HS-27A (cell line): ENCODE measurements at regions not wholly inside any gene's neighbourhood (a gene's known extent, or its start where the extent isn't known, plus 50 kb on each side); places are given as distances from the start of the nearest gene placed in this dataset.
"Not testable (repeated sequence)": the region's sequence is repeated elsewhere in the genome, so short reads cannot be mapped to it uniquely, and the experiment has no call there.

Experiments
- DNase-seq: peaks from one replicate; pipeline ENCODE4 v3.0.0-alpha.2; 2012; ENCODE audit warnings: low read depth, missing footprints

DNA sequence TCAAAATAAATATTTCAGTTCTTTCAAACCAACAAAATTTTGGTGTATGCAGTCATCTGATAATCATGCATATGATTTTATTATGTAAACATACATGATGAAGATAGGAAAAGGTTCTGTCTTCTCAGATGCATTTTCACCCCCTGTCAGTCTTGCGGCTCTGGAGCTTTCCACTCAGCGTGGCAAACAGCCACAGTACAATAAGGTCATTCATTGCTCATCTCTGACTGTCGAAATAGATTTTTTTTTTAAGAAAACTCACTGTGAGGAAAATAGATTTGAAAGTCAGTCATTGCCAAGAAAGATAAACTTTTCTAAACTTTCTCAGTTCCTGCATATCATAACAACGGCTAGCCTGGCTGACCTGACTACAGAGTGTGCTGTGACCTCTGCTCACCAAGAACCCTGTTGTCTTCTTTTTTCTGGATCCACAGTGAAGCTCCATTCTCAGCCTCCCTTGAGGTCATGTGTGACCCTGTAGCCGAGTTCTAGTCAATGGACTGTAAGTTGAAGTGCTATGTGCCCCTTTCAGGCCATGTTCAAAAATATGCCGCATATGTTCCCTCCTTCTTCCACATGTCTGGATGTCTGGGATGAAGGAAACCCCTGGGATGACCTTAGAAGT is 519.6 kb downstream of the KLF5 start:
- no peak for DNase-seq

DNA sequence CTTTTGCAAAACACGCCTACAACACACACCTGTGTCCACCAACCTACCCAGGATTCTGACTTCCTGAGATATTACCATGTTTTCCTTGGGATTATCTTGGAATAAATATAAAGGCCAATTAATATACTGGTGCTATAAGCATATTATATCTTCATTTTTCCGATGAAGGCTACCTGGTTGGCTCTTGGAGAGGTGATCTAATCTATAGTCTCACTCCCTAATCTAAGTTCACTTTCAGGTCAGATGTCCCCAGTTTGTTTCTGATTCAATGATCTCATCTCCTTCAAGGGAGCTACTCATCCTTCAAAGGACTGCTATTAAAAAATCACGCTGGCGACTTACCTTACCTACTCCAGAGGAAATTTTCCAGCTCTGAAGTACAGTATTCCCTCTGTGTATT is 517.5 kb downstream of the KLF5 start:
- DNase-seq: no peak

DNA sequence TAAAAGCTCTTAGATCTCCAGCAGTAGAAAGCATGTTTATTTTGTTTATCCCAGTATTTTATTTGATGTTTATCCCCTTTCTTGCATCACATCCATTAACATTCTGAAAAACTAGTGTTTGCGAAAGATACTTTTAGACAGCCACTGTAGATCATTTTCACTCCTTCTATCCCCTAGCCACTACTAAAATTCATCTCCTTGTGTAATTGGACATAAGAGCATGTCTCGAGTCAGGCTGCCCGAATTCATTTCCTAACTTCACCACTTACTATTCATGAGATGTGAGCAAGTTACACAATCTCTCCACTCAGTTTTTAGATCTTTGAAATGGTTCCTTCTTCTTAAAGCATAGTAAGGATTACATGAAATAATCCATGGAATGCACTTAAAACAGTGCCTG is 514.0 kb downstream of the KLF5 start:
- no peak for DNase-seq

- no peak for DNase-seq
Observed at GRCh38 chr13:73571376-73571775, 512.6 kb downstream of the KLF5 start.

GRCh38 chr13:73556902-73557301 is 498.1 kb downstream of the KLF5 start:
- no peak for DNase-seq

DNA sequence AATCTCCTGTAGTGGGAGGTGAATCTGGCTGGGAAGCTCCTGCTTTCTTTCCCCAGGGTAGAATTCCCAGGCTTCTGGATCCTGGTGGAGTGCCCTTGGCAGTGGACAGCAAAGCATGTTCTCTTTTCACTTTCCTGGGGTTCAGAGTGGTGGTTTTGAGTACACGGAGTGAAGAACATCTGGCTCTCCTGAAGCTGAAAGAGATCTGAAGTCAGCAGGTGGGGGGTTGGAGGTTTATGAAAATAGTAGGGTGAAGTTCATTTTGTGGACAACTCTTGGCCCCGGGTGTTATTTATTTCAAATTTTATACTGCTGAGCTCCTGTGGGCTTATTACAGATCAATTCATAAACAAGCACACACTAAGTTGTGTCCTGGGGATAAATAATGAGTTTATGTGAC is 497.3 kb downstream of the KLF5 start:
- DNase-seq: no peak

DNA sequence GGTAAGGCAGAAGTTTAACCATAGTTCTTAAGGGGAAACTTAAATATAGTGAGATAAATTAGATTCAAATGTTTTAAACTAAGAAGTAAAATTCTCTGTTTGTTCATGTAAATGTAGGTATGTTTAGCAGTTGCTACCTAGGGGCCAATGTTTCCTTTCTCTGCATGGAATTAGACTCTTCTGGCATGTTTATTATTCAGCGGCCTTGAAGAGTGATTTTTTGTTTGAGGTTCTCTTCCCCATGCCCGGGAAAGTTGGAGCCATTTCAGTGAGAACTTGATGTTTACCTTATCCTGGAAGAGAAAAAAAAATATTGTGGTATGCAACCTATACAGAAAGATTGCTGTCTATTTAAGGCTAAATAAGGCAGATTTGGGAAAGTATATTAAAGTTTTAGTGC is 492.9 kb downstream of the KLF5 start:
- no peak for DNase-seq

DNA sequence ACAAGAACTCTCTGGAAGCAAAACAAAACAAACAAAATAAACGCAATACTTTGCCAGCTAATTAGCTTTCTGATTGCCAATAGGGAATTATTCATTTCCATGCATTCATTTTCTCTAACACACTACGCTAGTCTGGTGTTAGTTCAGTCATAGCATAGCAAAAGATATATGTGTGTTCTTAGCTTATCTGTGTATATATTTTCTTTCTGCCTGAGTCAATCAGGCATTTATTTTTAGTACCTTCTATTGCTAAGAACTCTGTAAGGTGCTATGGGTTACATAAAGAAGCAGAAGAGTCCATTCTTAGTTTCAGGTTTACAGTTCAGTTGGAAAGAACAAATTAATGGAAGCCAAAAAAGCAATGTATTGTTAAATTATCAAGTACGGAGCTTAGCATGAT is 490.9 kb downstream of the KLF5 start:
- no peak for DNase-seq

DNA sequence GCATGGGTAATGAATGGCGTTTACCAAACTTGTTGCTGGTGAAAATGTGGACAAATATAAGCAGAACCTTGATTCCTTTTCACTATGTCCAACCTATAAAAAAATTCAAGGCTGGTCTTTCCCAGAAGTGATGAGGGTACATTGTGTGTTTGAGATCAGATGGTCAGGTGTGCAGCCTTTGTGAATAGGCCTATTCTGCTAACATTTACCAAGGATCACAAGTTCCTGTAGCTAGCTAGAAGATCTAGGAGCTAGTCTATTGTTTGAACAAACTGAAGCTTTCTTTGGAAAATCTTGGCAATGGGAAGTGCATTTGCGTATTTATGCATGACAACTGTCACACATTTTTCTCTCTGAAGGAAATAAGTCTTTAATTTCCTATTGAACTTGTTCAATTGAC is 489.6 kb downstream of the KLF5 start:
- no peak for DNase-seq

- no peak for DNase-seq
Observed at GRCh38 chr13:73547239-73547638, 488.4 kb downstream of the KLF5 start.

- no peak for DNase-seq
Observed at GRCh38 chr13:73544175-73544574, 485.4 kb downstream of the KLF5 start.

DNA sequence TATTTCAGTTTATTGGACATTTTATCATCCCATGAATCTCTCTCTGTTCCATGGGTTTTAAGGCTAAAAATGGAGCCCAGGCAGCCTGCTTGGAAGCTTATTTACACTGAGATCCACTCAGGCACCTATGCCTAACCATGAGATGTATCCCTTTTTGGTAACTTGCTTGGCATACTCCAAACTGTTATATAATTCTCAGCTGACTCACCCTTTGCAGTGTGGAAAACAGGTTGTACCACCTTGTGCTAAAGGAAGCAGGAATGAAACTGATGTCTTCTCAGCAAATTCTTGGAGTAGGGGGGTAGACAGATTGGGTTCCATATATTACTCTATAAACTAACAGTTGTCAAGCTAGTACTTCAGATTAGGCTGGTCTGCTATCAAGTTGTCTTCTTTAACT is 483.6 kb downstream of the KLF5 start:
- DNase-seq: no peak

DNA sequence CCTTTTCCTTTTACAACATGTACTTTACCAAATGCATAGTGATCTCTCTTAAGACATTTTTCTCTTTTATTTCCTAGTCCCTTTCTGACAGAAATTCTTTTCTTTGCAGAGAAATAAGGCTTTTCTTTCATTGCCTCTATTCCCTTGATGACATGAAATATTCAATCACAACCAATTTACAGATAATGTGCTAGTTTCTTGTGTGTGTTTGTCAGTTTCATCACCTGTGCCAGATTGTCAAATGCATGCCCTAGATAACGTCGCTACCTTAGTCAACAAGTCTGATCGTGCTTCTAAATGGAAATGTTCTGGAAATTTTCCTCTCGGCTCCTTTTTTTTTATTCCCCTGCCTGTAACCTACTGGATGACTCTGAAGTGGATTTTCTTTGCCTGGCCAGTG is 478.1 kb downstream of the KLF5 start:
- no peak for DNase-seq

DNA sequence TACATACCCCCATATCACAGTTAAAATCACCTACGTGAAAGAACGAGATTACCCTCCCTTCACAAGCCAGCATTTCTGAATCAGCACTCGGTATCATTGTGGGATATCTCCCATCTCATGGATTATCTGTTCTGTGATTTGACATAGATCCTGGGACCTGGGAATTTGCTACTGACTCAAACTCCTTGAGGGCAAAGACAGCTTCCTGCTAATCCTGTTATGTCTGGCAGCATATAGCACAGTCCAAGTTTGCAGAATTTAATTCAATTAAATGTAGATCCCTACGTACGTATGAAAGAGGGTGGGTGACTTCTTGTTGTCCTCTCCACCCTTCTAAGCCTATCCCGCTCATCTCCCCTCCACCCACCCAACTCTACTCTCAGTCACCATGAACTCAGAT is 476.5 kb downstream of the KLF5 start:
- no peak for DNase-seq

DNA sequence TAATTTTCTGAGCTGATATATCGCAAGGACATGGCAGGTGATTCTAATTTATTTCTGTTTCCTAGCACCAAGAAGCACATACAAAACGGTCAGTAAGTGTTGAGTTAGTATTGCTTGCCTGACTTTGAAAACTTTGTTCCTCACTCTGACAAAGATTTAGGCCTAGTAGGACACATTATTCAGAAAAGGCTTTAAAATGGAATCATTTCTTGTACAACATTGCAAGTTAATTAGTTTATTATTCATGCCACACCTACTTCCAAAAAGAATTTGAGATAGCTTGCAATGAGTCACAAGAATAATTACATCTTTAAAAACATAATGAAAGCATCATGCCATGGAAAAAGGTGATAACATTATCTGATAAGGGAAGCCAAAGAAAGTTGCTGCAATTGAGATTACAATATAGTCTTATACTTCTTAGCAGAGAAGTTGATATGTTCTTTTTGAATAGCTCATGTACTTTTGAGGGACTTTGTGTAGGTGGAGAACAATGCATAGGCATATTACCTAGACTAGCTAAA is 474.2 kb downstream of the KLF5 start:
- DNase-seq: no peak

DNA sequence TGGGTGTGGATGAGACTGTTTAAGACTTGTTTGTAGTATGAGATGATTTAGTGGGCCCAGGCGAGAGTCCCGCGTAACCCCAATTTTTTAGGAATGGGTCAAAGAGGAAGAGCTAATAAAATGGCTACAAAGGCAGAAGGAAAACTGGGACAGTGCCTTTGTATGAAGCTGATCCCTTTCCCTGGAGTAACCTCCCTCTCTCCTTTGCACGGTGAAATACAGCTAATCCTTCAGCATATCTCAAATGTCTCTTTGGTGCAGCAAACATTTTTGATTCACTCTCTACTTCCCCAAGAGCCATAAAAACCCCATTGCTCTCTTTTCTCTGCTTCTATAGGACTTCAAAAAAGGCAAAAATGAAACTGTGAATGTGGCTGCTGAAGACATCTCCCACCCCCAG is 473.8 kb downstream of the KLF5 start:
- DNase-seq: no peak

- DNase-seq: no peak
Observed at GRCh38 chr13:73531014-73531413, 472.2 kb downstream of the KLF5 start.

DNA sequence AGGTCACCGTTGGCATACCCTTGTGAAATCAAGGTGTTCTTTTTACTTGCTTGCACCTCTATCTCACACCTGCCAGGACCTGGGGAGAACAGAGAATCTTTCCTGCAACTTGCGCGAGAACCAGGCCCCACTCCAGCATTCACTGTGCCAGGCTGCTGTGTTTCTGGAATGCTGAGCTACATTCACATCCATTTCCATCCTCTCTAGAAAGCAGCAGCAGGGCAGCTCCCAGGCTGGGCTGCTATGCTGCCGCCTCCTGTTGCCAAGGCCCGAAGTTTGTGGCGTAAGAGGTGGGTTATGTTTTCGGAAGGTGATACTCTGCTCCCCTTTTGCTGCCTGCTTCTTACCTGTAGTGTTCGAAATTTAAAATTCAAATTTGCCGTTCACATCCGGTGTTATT is 464.1 kb downstream of the KLF5 start:
- DNase-seq: no peak

GRCh38 chr13:73521985-73522524 is 463.2 kb downstream of the KLF5 start:
- no peak for DNase-seq

DNA sequence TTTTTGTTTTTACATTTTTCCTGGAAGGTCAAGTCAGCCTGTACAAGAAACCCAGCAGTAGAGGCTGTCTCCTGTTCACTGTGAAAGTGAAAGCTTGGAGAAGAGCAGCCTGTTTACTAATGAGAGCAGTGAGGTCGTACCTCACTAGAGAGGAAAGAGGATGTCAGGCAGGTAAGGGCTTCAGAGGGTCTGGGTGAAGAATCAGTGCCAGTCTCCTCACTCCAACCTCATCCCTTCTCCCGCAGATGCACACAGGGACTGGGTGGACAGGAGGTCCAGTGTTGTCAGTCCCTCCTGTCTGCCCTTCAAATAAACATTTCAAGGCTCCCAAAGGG is 462.5 kb downstream of the KLF5 start:
- no peak for DNase-seq

DNA sequence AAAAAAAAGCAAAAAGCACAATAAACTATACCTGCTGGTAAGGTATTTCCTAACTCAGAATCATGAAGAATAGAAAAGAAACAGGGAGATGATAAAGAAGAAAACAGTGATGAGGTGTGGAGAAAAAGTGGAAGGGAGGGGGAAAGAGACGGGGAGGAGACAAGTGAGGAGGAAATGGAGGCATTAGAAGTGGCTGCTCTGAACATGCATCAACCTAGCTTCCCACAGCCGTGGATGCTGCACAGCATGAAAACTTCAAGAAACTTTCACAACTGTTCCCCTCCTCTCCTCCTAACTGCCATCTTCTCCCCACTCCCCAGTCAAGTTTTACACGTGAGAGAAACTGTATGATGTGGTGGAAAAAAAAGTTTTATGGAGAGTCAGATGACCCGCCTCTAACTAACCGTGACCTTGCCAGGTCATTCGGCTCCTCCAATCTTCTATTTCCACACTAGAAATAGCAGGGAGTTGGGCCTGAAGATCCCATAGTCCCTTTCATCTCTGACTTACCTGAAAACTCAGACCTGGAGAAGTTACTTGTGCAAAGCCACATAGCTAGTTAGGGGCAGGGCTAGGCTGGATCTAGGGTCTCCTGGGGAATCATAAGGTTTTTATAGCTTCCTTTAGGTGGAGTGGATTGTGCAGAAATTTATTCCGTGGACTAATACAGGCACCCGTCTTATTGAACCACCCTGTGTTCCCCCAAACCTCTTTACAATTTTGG is 461.9 kb downstream of the KLF5 start:
- no peak for DNase-seq

DNA sequence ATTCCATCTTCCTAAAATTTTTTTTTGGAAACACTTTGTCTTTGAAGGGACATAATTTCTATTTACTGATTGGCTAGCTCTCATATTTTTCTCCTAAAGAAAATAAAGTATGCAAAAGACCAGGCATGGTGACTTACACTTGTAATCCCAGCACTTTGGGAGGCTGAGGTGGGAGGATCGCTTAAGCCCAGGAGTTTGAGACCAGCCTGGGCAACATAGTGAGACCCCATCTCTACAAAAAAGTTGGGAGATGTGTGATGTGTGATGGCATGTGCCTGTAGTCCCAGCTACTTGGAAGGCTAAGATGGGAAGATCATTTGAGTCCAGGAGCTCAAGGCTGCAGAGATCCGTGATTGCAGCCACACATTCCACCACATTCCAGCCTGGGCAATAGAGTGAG is 461.3 kb downstream of the KLF5 start:
- DNase-seq: not testable (repeated sequence)

GRCh38 chr13:73519396-73520116 is 460.8 kb downstream of the KLF5 start:
- DNase-seq: no peak
